DMS53 treated with DMSO at 0.1 percent for 48 hours (cell line): ENCODE measurements at regions not wholly inside any gene's neighbourhood (a gene's known extent, or its start where the extent isn't known, plus 50 kb on each side); places are given as distances from the start of the nearest gene placed in this dataset.

Experiments used
- DNase-seq: peaks from one replicate; lab custom pipeline; 2025; ENCODE audit not compliant: unreplicated experiment; lab: John Stamatoyannopoulos, UW

DNA sequence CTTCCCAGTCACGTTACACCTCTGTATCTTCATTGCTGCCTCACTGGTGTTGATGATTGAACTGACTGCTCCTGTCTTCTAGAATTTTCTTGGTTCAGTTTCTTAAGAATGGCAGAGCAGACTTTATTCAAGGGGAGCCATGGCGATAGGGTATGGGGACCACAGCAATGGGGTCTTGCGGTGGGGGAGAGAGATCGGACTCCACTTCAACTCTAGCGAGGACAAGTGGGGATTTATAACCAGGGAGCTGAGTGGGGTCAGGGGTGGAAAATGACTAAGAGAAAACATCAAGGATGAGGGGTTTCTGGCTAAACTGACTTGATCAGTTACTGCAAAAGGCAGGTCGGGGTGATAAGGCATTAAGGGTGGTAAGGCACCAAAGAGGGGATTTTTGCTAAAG lies 156.4 kb downstream of the CD83 start:
- DNase-seq: no peak

DNA sequence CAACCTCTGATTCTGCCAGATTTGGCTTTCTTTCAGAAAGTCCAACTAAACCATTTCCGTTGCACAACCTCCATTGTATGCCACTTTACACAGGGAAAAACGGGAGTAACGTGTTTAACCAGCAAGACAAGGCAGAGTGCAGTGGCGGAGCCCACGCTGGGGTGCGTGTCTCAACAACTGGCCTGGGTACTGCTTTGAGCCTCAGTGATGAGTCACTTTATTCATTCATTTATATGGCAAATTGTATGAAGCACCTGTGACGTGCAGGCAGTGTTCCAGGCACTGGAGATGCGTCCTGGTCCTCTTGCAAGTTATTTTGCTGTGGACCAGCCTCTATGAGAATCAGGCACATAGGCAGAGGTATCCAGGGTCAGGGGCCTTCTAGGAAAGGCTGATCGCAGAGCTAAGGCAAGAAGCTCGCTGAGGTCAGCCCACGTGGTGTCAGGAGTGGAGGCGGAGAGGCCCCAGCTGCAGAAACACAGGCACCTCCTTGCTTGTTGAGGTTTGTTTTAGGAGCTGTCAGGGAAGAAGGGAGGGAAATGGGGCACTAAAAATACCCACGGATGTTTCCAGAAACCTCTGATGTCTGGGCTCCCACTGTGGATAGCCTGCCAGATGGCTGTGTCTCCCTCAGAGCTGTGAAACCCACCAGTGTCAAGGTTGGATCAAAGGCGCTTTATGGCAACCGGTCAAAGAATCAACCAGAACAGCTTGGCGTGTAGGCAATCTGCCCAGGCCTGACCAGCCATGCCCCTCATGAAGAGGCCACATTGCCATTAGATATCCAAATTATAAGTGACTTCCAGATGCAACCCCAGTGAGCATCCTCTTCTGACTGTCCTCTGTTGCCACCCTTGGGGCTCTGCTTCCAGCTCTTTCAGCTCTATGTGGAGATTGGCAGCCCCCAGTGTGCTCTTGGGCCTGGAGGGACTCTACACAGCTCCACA lies 157.2 kb downstream of the CD83 start:
- no peak for DNase-seq

DNA sequence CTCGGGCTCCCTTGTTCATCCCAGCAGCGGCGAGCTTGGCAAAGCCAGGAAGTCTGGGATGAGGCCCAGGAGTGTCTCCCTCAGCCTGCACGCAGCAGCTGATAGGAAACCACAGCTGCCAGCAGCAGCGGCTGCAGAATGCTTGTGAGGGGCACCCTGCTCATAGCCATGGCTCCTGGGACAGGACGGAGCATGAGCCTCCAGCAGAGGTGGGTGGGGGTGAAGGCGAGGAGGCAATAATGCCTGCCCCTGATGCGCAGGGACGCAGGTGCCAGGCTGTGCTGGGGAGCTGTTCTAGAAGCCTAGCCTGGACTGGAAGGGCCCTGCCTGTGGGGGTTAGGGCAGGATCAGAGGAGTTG lies 157.9 kb downstream of the CD83 start:
- no peak for DNase-seq

DNA sequence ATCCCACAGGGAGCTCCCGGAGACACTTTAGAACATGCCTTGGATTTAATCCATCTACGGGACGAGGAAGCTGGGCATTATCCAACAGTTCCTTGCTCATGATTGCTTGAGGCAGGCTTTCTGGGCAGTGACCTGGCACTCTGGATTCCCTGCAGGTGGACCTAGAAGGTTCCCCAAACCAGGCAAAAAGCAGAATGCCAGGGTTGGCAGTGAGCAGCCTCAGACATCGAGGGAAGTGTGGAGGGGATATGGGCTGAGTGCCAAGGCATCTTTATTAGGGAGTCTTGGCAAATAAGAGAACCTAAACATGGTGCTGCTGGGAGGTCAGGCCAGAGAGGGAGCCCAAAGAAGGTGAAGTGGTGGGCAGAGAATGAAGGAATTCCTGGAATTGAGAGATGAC lies 158.5 kb downstream of the CD83 start:
- DNase-seq: no peak

DNA sequence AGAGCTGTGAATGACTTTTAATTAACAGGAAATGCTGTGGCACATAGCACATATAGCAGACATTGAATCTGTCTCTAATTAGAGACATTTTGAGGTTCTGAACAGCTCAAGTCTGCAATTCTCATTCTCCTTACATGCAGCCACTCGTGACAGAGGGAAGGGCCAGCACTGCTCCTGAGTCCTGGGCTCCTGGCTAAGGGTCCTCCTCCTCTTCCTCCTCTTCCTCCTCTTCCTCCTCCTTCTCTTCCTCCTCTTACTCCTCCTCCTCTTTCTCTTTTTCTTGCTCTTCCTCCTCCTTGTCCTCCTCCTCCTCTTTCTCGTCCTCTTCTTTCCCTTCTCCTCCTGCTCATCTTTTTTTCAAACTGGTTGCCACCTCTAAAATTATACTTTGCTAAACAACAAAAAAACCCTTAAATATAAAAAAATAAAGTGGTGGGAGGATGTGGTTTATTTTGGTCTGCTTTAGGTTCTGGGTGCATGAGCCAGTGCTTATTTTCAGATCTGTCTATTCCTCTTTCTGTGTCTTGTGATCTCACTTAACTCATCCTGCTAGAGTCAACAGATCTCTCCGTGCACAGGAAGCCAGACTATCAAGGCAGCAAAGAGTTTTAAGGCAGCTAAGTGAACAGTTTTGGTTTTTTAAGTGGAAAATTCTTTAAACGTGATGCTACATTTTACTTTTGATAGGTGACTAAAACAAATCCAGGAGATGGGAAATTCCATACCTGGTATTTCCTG lies 159.3 kb downstream of the CD83 start:
- DNase-seq: no peak

DNA sequence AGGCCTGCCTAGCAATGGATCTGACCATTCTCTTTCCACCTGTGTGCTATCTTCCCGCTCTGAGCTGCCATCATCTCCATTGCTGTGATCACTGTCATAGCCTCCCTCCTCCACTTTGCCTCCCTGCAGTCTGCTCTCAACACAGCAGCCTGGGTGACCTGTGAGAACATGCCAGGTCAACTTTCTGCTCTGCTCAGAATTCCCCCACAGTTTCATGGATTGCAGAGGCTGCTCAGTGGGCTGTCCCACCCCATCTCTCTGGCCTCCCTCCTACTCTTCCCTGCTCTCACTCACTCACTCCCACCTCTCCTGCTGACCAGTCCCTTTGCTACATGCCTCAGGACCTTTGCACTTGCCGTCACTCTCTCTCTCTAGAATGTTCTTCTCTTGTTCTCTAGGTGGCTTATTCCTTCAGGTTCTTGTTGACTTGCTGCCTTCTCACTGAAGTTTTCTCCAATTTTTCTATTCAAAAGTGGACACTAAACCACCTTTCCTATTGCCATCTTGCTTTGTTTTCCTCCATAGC lies 159.9 kb downstream of the CD83 start:
- no peak for DNase-seq

DNA sequence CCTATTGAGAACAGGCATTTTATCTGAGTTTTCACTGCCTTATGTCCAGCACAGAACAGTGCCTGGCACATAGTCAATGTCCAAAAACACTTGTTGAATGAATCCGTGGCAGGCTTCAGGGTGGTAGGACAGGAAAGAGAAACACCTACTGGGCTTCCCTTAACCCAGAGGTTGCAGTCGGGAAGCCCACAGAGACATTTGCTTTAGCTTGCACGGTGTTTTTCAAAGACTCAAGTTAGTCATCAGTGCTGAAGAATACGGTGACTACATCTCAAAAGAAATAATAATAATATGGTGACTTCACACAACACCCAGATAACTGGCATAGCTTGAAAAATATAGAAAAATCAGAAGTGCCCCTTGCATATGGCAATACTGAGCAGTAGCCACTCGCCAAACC lies 160.4 kb downstream of the CD83 start:
- no peak for DNase-seq

DNA sequence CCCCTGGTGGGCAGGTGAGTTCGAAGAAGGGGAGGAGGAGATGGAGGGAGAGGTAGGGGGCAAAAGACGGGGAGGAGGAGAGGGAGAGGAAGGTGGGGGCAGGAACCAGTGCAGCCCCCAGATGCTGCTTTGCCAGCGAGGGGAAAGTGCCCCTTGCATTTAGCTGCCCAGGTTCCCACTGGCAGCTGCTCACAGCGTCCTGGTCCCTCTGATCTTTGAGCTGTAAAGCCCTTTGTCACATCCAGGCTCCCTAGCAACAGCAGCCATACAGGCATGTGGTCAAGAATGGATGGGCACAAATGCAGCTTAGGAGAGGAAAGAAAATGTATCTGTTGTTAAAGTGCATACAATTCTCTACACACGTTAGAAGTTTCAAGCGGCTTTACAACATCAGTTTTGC lies 160.9 kb downstream of the CD83 start:
- DNase-seq: no peak

DNA sequence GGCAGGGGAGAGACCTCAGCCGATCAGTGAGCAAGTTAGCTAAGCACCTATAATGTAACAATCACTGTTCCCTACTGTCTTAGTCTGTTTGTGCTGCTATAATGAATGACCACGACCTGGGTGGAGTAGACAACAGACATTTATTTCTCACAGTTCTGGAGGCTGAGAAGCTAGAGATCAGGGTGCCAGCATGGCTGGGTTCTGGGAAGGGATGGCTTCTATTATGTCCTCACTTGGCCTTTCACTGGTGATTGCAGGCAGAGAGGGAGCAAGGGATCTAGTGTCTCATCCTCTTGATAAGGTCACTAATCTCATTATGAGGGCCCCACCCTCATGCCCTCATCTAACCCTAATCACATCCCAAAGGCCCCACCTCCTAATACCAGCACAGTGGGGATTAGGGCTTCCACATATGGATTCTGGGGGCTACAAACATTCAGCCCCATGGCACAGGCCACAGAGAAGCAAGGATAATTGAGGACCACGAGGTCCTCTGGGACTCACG lies 162.5 kb downstream of the CD83 start:
- DNase-seq: no peak

DNA sequence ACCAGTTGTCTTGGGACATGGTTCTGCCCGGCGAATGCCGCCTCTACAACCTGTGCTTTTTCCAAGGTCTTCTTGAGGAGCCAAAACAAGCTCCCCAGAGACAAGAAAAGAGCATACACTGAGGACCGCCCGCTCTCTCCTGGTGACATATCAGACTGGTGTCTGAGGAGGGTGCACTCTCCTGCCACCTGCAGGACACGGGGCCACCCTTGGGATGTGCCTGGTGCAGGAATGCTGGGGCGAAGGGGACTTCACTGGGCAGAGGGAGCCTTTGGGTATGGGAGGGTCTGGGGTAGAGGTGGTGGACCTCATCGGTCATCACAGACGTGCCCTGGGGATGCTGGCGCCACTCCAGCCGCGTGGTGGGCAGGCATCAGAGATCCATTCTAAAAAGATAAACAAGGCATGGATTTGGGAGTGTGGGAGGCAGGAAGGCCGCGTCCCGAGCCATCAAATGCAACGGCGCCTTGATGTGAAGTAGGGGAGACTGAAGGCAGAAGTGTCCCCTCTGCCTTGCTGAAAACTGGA lies 163.3 kb downstream of the CD83 start:
- no peak for DNase-seq

DNA sequence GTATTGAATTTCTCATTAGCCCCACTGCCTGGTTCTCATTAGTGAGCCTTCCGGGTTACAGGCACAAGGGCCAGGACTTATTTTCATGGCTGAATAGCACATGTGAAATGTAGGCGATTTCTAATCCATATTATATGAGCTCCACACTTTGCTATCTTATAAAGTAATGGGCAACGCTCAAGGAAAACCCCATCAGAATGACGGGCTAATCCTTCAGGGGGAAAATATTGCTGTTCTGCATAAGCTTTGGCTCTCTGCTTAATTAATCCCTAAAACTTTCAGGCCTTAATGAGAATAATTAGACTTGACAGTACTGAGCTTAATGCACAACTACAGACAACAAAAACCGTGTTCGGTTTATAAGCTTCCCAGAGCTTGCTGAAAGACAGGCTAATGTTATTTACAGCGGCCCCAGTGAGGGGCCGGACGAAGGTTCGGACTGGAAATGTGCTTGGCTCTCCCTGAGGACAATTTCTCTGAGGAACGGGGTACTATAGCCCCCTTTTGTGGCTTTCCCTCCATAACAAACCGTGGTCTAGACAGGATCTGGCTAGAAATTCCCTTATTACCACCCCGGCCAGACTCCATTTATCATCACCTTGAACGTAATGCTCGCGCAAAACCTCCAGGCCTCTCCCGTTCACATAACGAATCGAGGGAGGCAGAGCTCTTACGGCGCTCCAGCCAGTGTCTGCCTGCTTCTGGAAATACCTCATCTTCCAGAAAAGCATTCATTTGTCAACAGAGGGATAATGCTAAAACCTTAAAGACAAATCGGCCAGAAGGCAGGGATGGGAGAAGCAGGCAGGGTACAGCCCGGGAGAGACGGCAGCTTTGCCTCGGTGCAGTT lies 164.5 kb downstream of the CD83 start:
- DNase-seq: no peak

DNA sequence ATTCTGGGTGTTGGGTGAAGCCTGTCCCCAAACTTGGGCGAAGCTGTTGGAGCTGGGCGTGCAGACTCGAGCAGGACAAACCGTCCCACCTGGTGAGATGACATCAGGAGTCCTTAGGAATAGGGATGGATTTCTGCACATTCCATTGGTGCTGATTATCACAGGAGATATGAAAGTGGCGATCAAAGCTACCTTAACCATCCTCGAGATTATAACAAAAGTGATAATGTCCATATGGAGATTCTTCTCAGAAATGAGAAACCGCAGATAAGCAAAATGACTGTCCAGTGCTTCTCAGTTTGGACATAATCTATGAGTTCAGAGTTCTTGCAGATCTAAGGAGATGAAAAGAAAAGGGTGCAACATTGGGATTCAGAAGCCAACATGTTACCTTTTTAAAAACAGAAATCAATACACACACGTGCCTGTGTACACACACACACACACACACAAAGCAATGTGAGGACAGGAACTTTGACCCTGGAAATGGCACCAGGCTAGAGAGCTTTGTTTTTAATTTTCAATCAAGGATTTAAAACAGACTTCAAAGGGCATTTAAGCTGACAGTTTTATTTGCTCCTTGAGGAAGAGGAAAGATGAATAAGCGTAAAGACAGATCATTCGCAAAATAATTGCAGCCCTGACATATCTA lies 165.4 kb downstream of the CD83 start:
- DNase-seq: no peak

DNA sequence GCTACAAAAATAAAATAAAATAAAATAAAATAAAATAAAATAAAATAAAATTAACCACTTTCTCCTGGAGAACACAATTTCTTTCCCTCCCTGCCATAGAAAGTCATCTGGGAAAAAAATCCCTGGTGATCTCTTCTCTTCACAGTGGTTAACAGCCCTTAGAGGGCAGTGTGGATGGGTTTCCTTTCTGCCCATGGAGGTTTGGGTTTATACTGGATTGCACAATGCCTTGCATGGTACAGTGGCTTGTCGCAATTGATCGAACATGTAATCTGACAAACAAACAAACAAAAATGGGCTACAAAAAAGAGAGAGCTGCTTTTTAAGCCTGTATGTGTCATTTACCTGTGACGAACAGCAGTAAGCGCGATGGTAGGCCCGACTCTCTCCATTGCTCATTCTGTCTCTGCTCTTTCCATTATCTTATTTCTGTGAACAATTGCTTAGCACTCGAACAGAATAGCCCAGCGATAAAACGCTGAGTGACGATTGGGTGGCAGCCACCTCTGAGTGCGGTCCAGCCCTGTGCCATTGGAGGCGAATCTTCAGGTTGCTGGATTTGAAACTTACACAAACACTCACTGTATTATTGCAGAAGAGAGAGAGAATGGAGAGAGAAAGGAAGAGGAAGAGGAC lies 166.1 kb downstream of the CD83 start:
- no peak for DNase-seq

DNA sequence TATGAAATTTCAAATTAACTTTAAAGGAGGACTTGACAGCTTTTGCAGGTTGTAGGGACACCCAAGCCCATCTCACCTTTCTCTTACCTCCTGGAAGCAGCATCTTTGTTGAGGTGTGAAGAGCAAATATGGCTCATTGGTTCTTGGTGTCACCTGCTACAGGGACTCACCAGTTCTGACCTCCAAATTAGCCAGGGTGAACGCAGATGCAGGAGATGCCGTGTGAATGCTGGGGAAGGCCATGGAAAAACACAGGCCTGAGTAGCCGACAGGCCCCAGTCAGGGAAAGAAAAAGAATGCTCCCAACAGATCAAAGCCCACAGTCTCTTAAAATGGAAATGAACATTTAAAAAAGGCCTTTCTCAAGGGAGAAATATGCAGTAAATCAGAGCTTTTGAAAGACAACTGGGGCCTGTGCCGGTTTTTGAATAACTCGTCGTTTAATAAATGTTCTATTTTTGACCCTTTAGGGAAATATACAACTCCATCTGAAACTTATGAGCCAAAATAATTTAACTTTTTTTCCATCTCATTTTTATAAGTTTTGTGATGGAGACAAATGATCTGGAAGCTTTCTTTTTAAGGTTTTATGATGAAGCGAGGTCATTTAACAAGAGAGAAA lies 167.5 kb downstream of the CD83 start:
- DNase-seq: no peak

DNA sequence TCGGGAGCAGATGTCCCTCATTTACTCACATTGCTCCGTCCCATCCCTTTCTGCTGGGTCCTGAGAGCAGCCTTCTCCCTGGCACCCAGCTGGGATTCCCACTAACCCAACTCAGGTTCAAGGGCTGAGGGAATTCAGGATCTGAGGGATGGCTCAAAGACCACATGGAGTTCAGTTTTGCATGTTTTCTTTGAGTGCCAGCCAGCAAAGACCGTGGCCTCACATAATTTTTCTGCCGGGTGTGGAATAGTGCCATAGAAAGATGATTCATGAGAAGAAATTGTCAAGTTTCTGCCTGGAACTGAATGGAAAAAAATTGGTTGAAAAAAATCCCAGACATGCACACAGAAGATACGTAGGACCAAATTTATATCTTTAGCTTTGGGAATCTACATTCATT lies 168.6 kb downstream of the CD83 start:
- no peak for DNase-seq

DNA sequence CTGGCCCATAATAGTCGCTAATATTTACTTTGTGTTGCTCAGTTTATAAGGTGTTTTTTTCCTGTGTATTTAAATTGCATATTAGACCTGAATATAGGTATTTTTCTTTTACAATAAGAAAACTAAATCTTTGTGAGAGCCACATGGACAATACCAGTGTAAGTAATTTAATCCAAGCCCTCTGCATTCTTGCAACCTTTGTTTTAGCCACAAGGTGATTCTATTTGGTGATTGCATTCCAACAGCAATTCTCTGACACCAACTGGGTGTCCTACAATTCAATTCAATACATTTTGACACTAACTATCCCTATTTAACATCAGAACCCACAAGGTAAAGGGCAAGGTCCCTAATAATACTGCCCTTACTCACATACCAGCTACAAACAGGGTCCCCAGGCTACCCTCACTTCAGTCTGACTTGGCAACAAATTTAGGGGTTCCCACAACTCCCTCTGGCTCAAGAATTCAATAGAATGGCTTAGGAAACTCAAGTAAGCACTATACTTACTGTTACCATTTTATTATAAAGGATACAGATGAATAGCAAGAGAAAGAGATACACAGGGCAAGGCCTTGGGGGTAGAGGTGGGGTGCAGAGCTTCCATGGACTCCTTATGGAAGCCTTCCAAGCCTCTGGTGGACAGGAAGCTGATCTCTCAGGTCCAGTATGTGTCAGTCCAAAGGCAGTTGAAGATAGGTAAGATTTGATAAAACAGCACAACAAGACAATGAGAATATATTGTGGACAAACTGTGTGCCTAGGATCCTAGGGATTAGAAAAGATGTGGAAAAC lies 169.3 kb downstream of the CD83 start:
- DNase-seq: no peak

DNA sequence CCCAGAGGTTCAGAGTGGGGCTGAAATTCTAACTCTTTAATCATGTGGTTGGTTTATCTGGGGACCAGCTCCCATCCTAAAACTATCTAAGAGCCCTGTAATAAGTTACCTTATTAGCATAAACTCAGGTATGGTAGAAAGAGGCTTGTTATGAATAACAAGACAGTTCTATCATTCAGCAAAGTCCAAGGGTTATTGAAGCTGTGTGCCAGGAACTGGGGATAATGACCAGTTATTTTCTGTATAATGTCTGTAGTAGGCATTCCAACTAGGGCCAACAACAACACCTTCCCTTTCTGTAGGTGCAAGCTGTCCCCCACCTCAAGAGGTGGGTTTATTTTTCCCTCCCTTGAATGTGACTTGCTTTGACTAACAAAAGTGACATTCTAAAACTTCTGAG lies 170.1 kb downstream of the CD83 start:
- DNase-seq: no peak

DNA sequence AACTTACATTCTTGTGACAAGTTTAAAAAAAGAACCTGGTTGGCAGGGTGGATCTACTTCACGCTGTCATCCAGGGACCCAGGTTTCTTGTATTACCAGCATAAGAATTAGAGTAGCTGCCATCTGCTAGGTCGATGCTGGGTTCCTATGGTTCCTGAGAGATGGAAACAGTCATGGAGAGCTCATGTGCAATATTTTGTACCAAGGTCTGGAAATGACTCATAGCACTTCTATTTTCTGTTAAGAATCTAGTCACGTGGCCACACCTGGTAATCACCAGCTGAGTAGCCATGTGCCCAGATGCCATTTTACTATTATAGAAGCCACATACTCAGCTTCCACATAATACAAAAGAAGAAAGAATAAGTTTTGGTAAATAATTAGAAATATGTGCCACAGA lies 171.3 kb downstream of the CD83 start:
- no peak for DNase-seq
